ENCODE measurements at regions not wholly inside any gene's neighbourhood (a gene's known extent, or its start where the extent isn't known, plus 50 kb on each side); places are given as distances from the start of the nearest gene placed in this dataset.
"Not testable (repeated sequence)": the region's sequence is repeated elsewhere in the genome, so short reads cannot be mapped to it uniquely, and the experiment has no call there.

- Mint-ChIP-seq H3K36me3 (no peaks in the 10 kb centered on the region), H3K27me3 (peaks cover 27% of the 10 kb centered on the region in 2 donors), H3K27ac (no peak overlapping the region), H3K9me3 (no peaks in the 10 kb centered on the region), H3K4me1 (peaks cover 2 to 5% (median 3%) of the 10 kb centered on the region in 3 donors), H3K4me3 (no peak overlapping the region)
- ATAC-seq (replicated peaks in 1 of 4) = no peak
- Histone ChIP-seq H3K27me3 (replicated peaks in 1 of 2; ENCODE audit: control insufficient read depth in 2 of 2, extremely low read depth in 1 of 2, insufficient read depth in 2 of 2, low read length in 1 of 2) (peaks cover 0 to 32% of the 10 kb centered on the region in 2 experiments), H3K9me3 (no peaks in the 10 kb centered on the region), H3K36me3 (ENCODE audit: control insufficient read depth in 2 of 2, extremely low read depth in 1 of 2, insufficient read depth in 1 of 2, low read length in 1 of 2) (no peaks in the 10 kb centered on the region), H3K4me3 (ENCODE audit: control insufficient read depth in 1 of 2, extremely low read depth in 1 of 2, low read length in 1 of 2) (no peak overlapping the region), H3K27ac (ENCODE audit: low read length) (no peak overlapping the region), H3K4me1 (ENCODE audit: control insufficient read depth in 1 of 2, extremely low read depth in 1 of 2, insufficient read depth in 2 of 2, low read length in 2 of 2) (no peaks in the 10 kb centered on the region)
- CTCF ChIA-PET = no interaction called here
- WGBS (ENCODE audit: insufficient coverage) = 79% methylated on average over 3 of the region's 8 CpGs
- no peak for DNase-seq
- POLR2A ChIA-PET = no interaction called here
These were observed 60.6 kb upstream of the ETV3 start for GRCh38 chr1:157198619-157199420.

DNA sequence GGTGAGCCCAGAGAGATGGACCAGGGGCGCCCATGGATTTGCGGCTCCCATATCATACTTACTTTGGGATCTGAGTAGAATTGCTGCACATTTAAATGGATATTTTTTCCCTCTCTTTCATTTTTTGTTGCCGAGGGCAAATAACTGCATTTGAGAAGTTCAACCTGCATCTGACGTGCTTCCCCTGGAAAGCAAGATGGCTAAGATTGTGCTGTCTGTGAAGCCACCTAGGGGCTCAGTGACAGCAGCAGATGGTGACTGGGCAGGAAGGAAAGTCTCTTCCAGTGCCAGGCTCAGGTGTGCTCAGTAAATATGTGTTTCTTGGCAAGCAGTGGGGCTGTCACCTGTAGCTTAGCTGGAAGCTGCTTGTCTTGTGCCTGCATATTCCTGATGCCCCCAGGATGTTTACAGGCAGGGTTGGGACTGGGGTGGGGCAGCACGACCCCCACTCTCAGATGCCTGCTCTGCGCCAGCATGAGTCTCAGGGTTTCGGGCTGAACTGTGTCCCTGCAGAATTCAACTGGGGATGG, 59.8 kb upstream of the ETV3 start:
- 80% methylated on average over 2 of the region's 7 CpGs for WGBS (ENCODE audit: insufficient coverage)
- Mint-ChIP-seq H3K36me3 (no peaks in the 10 kb centered on the region), H3K27me3 (peaks cover 25 to 29% of the 10 kb centered on the region in 2 donors), H3K27ac (no peak overlapping the region), H3K9me3 (no peaks in the 10 kb centered on the region), H3K4me3 (no peak overlapping the region), H3K4me1 (peaks cover 5 to 8% (median 7%) of the 10 kb centered on the region in 3 donors)
- Histone ChIP-seq H3K36me3 (ENCODE audit: control insufficient read depth in 2 of 2, extremely low read depth in 1 of 2, insufficient read depth in 1 of 2, low read length in 1 of 2) (no peaks in the 10 kb centered on the region), H3K27me3 (replicated peaks in 1 of 2; ENCODE audit: control insufficient read depth in 2 of 2, extremely low read depth in 1 of 2, insufficient read depth in 2 of 2, low read length in 1 of 2) (peaks cover 0 to 32% of the 10 kb centered on the region in 2 experiments), H3K4me3 (ENCODE audit: control insufficient read depth in 1 of 2, extremely low read depth in 1 of 2, low read length in 1 of 2) (no peak overlapping the region), H3K9me3 (no peaks in the 10 kb centered on the region), H3K4me1 (ENCODE audit: control insufficient read depth in 1 of 2, extremely low read depth in 1 of 2, insufficient read depth in 2 of 2, low read length in 2 of 2) (no peaks in the 10 kb centered on the region), H3K27ac (ENCODE audit: low read length) (no peak overlapping the region)
- DNase-seq (no peak), ATAC-seq (replicated peaks in 1 of 4) (no peak)
- CTCF ChIA-PET = no interaction called here
- POLR2A ChIA-PET = interaction anchor here in 1 of 2 donors (0.5 kb wide), 1 partner anchor 387 kb away, joined by 18 read pairs; no protein-coding TSS in a partner anchor

DNA sequence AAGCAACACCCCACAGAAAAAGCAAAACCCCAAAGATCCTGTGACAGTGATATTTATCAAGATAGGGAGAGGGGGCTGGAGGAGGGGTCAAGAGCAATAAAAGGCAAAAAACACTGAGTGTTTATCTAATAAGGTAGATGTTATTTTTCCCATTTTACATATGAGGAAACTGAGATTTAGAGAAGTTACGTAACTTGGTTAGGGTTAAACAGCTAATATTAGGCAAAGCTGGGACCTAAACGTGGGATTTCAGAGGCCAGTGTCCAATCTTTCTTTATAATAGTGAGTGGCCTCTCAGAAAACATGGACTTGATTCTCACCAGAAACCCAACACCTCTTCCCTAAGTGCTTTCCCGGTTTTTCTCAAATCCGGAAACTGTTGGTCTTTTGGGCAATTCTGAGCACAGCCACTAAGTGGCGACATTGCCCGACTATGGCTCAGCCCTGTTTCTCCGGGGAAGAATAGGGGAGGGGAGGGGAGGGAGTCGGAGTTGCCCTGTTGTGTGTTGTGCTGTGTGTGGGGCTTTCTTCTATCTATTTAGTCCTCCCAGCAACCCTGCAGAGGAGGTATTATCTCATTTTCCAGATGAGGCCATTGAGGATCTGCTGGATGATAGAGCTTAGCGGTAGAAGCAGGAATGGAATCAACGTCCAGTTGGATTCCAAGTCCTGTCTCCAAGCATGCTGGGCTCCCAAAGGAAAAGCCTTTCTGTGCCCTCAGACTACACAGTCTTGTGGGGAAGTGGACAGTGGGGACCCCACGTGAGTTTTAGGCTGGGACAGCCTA, 58.7 kb upstream of the ETV3 start:
- POLR2A ChIA-PET; H3K9me3 Mint-ChIP-seq; DNase-seq; H3K36me3 ChIP-seq (ENCODE audit: control insufficient read depth in 2 of 2, extremely low read depth in 1 of 2, insufficient read depth in 1 of 2, low read length in 1 of 2); H3K4me1 Mint-ChIP-seq; H3K9me3 ChIP-seq; H3K36me3 Mint-ChIP-seq; H3K4me3 Mint-ChIP-seq; H3K27ac Mint-ChIP-seq; H3K4me3 ChIP-seq (ENCODE audit: control insufficient read depth in 1 of 2, extremely low read depth in 1 of 2, low read length in 1 of 2); CTCF ChIA-PET; H3K4me1 ChIP-seq (ENCODE audit: control insufficient read depth in 1 of 2, extremely low read depth in 1 of 2, insufficient read depth in 2 of 2, low read length in 2 of 2); H3K27ac ChIP-seq (ENCODE audit: low read length): not testable (repeated sequence)
- H3K27me3 Mint-ChIP-seq = peaks cover 27 to 31% of the 10 kb centered on the region in 2 donors
- peaks cover 0 to 35% of the 10 kb centered on the region in 2 experiments for H3K27me3 ChIP-seq (replicated peaks in 1 of 2; ENCODE audit: control insufficient read depth in 2 of 2, extremely low read depth in 1 of 2, insufficient read depth in 2 of 2, low read length in 1 of 2)
- peak in 1 of 4 experiments; percentile 43 for ATAC-seq (replicated peaks in 1 of 4)
- WGBS (ENCODE audit: insufficient coverage) = no CpG with 5 or more reads among the region's 11 CpGs

DNA sequence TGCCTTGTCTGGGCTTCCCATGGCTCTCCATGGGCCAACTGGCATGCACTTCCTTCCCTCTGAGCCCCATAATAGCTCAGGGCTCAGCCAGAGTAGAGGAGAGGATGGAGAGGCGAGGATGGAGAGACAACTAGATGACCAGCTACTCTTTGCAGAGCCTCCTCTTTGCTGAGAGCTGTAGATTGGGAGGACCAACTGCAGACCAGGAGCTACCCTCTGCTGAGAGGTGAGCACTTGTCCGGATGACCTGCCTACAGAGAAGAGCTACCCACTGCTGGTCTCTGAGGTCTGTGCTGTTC, 58.0 kb upstream of the ETV3 start:
- Mint-ChIP-seq H3K27me3 (peaks cover 31 to 33% of the 10 kb centered on the region in 2 donors), H3K4me1 (peaks cover 5 to 8% (median 7%) of the 10 kb centered on the region in 3 donors), H3K36me3 (no peaks in the 10 kb centered on the region), H3K27ac (no peak overlapping the region), H3K4me3 (no peak overlapping the region), H3K9me3 (no peaks in the 10 kb centered on the region)
- H3K27ac ChIP-seq (ENCODE audit: low read length) = no peak overlapping the region
- no peaks in the 10 kb centered on the region for H3K9me3 ChIP-seq
- H3K4me1 ChIP-seq (ENCODE audit: control insufficient read depth in 1 of 2, extremely low read depth in 1 of 2, insufficient read depth in 2 of 2, low read length in 2 of 2) = no peaks in the 10 kb centered on the region
- ChIA-PET POLR2A (no interaction called here), CTCF (no interaction called here)
- H3K36me3 ChIP-seq (ENCODE audit: control insufficient read depth in 2 of 2, extremely low read depth in 1 of 2, insufficient read depth in 1 of 2, low read length in 1 of 2) = no peaks in the 10 kb centered on the region
- ATAC-seq (replicated peaks in 1 of 4) = no peak
- DNase-seq = no peak
- no peak overlapping the region for H3K4me3 ChIP-seq (ENCODE audit: control insufficient read depth in 1 of 2, extremely low read depth in 1 of 2, low read length in 1 of 2)
- peaks cover 0 to 35% of the 10 kb centered on the region in 2 experiments for H3K27me3 ChIP-seq (replicated peaks in 1 of 2; ENCODE audit: control insufficient read depth in 2 of 2, extremely low read depth in 1 of 2, insufficient read depth in 2 of 2, low read length in 1 of 2)
- WGBS (ENCODE audit: insufficient coverage) = 67% methylated on average over 1 of the region's 2 CpGs

GRCh38 chr1:157195521-157196244, 57.5 kb upstream of the ETV3 start:
- Mint-ChIP-seq H3K4me1 (peaks cover 5 to 8% (median 7%) of the 10 kb centered on the region in 3 donors), H3K36me3 (no peaks in the 10 kb centered on the region), H3K27ac (no peak overlapping the region), H3K4me3 (no peak overlapping the region), H3K9me3 (no peaks in the 10 kb centered on the region), H3K27me3 (peaks cover 31 to 35% of the 10 kb centered on the region in 2 donors)
- CTCF ChIA-PET = no interaction called here
- ATAC-seq (replicated peaks in 1 of 4) = no peak
- Histone ChIP-seq H3K27ac (ENCODE audit: low read length) (no peak overlapping the region), H3K36me3 (ENCODE audit: control insufficient read depth in 2 of 2, extremely low read depth in 1 of 2, insufficient read depth in 1 of 2, low read length in 1 of 2) (no peaks in the 10 kb centered on the region), H3K4me1 (ENCODE audit: control insufficient read depth in 1 of 2, extremely low read depth in 1 of 2, insufficient read depth in 2 of 2, low read length in 2 of 2) (no peaks in the 10 kb centered on the region), H3K9me3 (no peaks in the 10 kb centered on the region), H3K27me3 (replicated peaks in 1 of 2; ENCODE audit: control insufficient read depth in 2 of 2, extremely low read depth in 1 of 2, insufficient read depth in 2 of 2, low read length in 1 of 2) (peaks cover 0 to 35% of the 10 kb centered on the region in 2 experiments), H3K4me3 (ENCODE audit: control insufficient read depth in 1 of 2, extremely low read depth in 1 of 2, low read length in 1 of 2) (no peak overlapping the region)
- no peak for DNase-seq
- WGBS (ENCODE audit: insufficient coverage) = 86% methylated on average over 11 of the region's 13 CpGs
- POLR2A ChIA-PET = no interaction called here

- no peak overlapping the region for H3K27ac Mint-ChIP-seq
- DNase-seq = no peak
- H3K4me1 Mint-ChIP-seq = peaks cover 5 to 8% (median 7%) of the 10 kb centered on the region in 3 donors
- H3K9me3 Mint-ChIP-seq = no peaks in the 10 kb centered on the region
- no peak overlapping the region for H3K27ac ChIP-seq (ENCODE audit: low read length)
- H3K4me1 ChIP-seq (ENCODE audit: control insufficient read depth in 1 of 2, extremely low read depth in 1 of 2, insufficient read depth in 2 of 2, low read length in 2 of 2) = no peaks in the 10 kb centered on the region
- ATAC-seq (replicated peaks in 1 of 4) = no peak
- CTCF ChIA-PET = no interaction called here
- H3K36me3 Mint-ChIP-seq = no peaks in the 10 kb centered on the region
- H3K36me3 ChIP-seq (ENCODE audit: control insufficient read depth in 2 of 2, extremely low read depth in 1 of 2, insufficient read depth in 1 of 2, low read length in 1 of 2) = no peaks in the 10 kb centered on the region
- H3K27me3 ChIP-seq (replicated peaks in 1 of 2; ENCODE audit: control insufficient read depth in 2 of 2, extremely low read depth in 1 of 2, insufficient read depth in 2 of 2, low read length in 1 of 2) = peaks cover 0 to 42% of the 10 kb centered on the region in 2 experiments
- no peak overlapping the region for H3K4me3 Mint-ChIP-seq
- H3K9me3 ChIP-seq = no peaks in the 10 kb centered on the region
- WGBS (ENCODE audit: insufficient coverage) = 30% methylated on average over 67 of the region's 67 CpGs
- no peak overlapping the region for H3K4me3 ChIP-seq (ENCODE audit: control insufficient read depth in 1 of 2, extremely low read depth in 1 of 2, low read length in 1 of 2)
- H3K27me3 Mint-ChIP-seq = peaks cover 35 to 42% of the 10 kb centered on the region in 2 donors
- POLR2A ChIA-PET = no interaction called here
These were observed 56.7 kb upstream of the ETV3 start for GRCh38 chr1:157194731-157195520.

All from T-cell (primary cell).